ENCODE measurements at regions not wholly inside any gene's neighbourhood (a gene's known extent, or its start where the extent isn't known, plus 50 kb on each side); places are given as distances from the start of the nearest gene placed in this dataset.

- no peak for DNase-seq (ENCODE audit: low read depth in 4 of 6, low spot score in 6 of 6)
- 97% methylated on average over 2 of the region's 4 CpGs for WGBS (ENCODE audit: insufficient coverage)
- no peak overlapping the region for H3K4me3 ChIP-seq (ENCODE audit: low read depth, low read length)
- H3K4me1 ChIP-seq (ENCODE audit: control insufficient read depth, insufficient read depth, low read length) = no peaks in the 10 kb centered on the region
- H3K27me3 ChIP-seq (ENCODE audit: control insufficient read depth, insufficient read depth, low read length) = no peaks in the 10 kb centered on the region
- H3K27ac ChIP-seq (ENCODE audit: low read depth, low read length) = no peak overlapping the region
- H3K9me3 ChIP-seq (ENCODE audit: control insufficient read depth, insufficient read depth, low read length) = no peaks in the 10 kb centered on the region
- H3K36me3 ChIP-seq (ENCODE audit: control insufficient read depth, insufficient read depth, low read length) = no peaks in the 10 kb centered on the region
Measured at GRCh38 chr10:36224431-36224985, 582.4 kb upstream of the FZD8 start.

GRCh38 chr10:36221101-36221500, 579.0 kb upstream of the FZD8 start:
- Histone ChIP-seq H3K4me1 (ENCODE audit: control insufficient read depth, insufficient read depth, low read length) (no peaks in the 10 kb centered on the region), H3K4me3 (ENCODE audit: low read depth, low read length) (no peak overlapping the region), H3K27me3 (ENCODE audit: control insufficient read depth, insufficient read depth, low read length) (no peaks in the 10 kb centered on the region), H3K9me3 (ENCODE audit: control insufficient read depth, insufficient read depth, low read length) (no peaks in the 10 kb centered on the region), H3K36me3 (ENCODE audit: control insufficient read depth, insufficient read depth, low read length) (no peaks in the 10 kb centered on the region), H3K27ac (ENCODE audit: low read depth, low read length) (no peak overlapping the region)
- WGBS (ENCODE audit: insufficient coverage) = no CpG with 5 or more reads among the region's 1 CpG
- DNase-seq (ENCODE audit: low read depth in 4 of 6, low spot score in 6 of 6) = no peak

GRCh38 chr10:36220151-36220550, 578.1 kb upstream of the FZD8 start:
- H3K4me3 ChIP-seq (ENCODE audit: low read depth, low read length) = no peak overlapping the region
- WGBS (ENCODE audit: insufficient coverage) = no CpG with 5 or more reads among the region's 1 CpG
- no peaks in the 10 kb centered on the region for H3K4me1 ChIP-seq (ENCODE audit: control insufficient read depth, insufficient read depth, low read length)
- no peaks in the 10 kb centered on the region for H3K27me3 ChIP-seq (ENCODE audit: control insufficient read depth, insufficient read depth, low read length)
- no peaks in the 10 kb centered on the region for H3K36me3 ChIP-seq (ENCODE audit: control insufficient read depth, insufficient read depth, low read length)
- no peaks in the 10 kb centered on the region for H3K9me3 ChIP-seq (ENCODE audit: control insufficient read depth, insufficient read depth, low read length)
- DNase-seq (ENCODE audit: low read depth in 4 of 6, low spot score in 6 of 6) = peak in 1 of 6 donors; percentile 11
- H3K27ac ChIP-seq (ENCODE audit: low read depth, low read length) = no peak overlapping the region

GRCh38 chr10:36211856-36212255, 569.8 kb upstream of the FZD8 start:
- Histone ChIP-seq H3K4me3 (ENCODE audit: low read depth, low read length) (no peak overlapping the region), H3K9me3 (ENCODE audit: control insufficient read depth, insufficient read depth, low read length) (no peaks in the 10 kb centered on the region), H3K4me1 (ENCODE audit: control insufficient read depth, insufficient read depth, low read length) (no peaks in the 10 kb centered on the region), H3K27me3 (ENCODE audit: control insufficient read depth, insufficient read depth, low read length) (no peaks in the 10 kb centered on the region), H3K27ac (ENCODE audit: low read depth, low read length) (no peak overlapping the region), H3K36me3 (ENCODE audit: control insufficient read depth, insufficient read depth, low read length) (no peaks in the 10 kb centered on the region)
- WGBS (ENCODE audit: insufficient coverage) = 88% methylated on average over 1 of the region's 2 CpGs
- DNase-seq (ENCODE audit: low read depth in 4 of 6, low spot score in 6 of 6) = peak in 1 of 6 donors; percentile 57

- H3K27me3 ChIP-seq (ENCODE audit: control insufficient read depth, insufficient read depth, low read length) = no peaks in the 10 kb centered on the region
- no peak for DNase-seq (ENCODE audit: low read depth in 4 of 6, low spot score in 6 of 6)
- WGBS (ENCODE audit: insufficient coverage) = no CpG with 5 or more reads among the region's 5 CpGs
- no peaks in the 10 kb centered on the region for H3K9me3 ChIP-seq (ENCODE audit: control insufficient read depth, insufficient read depth, low read length)
- H3K4me3 ChIP-seq (ENCODE audit: low read depth, low read length) = no peak overlapping the region
- H3K27ac ChIP-seq (ENCODE audit: low read depth, low read length) = no peak overlapping the region
- no peaks in the 10 kb centered on the region for H3K4me1 ChIP-seq (ENCODE audit: control insufficient read depth, insufficient read depth, low read length)
- no peaks in the 10 kb centered on the region for H3K36me3 ChIP-seq (ENCODE audit: control insufficient read depth, insufficient read depth, low read length)
Measured at GRCh38 chr10:36209480-36209879, 567.4 kb upstream of the FZD8 start.

GRCh38 chr10:36202881-36203280, 560.8 kb upstream of the FZD8 start:
- no peak for DNase-seq (ENCODE audit: low read depth in 4 of 6, low spot score in 6 of 6)
- WGBS (ENCODE audit: insufficient coverage) = no CpG with 5 or more reads among the region's 1 CpG
- Histone ChIP-seq H3K27ac (ENCODE audit: low read depth, low read length) (no peak overlapping the region), H3K4me1 (ENCODE audit: control insufficient read depth, insufficient read depth, low read length) (no peaks in the 10 kb centered on the region), H3K9me3 (ENCODE audit: control insufficient read depth, insufficient read depth, low read length) (no peaks in the 10 kb centered on the region), H3K27me3 (ENCODE audit: control insufficient read depth, insufficient read depth, low read length) (no peaks in the 10 kb centered on the region), H3K4me3 (ENCODE audit: low read depth, low read length) (no peak overlapping the region), H3K36me3 (ENCODE audit: control insufficient read depth, insufficient read depth, low read length) (no peaks in the 10 kb centered on the region)

GRCh38 chr10:36200577-36200976, 558.5 kb upstream of the FZD8 start:
- H3K27me3 ChIP-seq (ENCODE audit: control insufficient read depth, insufficient read depth, low read length) = no peaks in the 10 kb centered on the region
- no peak for DNase-seq (ENCODE audit: low read depth in 4 of 6, low spot score in 6 of 6)
- no peak overlapping the region for H3K4me3 ChIP-seq (ENCODE audit: low read depth, low read length)
- H3K36me3 ChIP-seq (ENCODE audit: control insufficient read depth, insufficient read depth, low read length) = no peaks in the 10 kb centered on the region
- no peaks in the 10 kb centered on the region for H3K9me3 ChIP-seq (ENCODE audit: control insufficient read depth, insufficient read depth, low read length)
- WGBS (ENCODE audit: insufficient coverage) = no CpG with 5 or more reads among the region's 5 CpGs
- no peak overlapping the region for H3K27ac ChIP-seq (ENCODE audit: low read depth, low read length)
- no peaks in the 10 kb centered on the region for H3K4me1 ChIP-seq (ENCODE audit: control insufficient read depth, insufficient read depth, low read length)

- H3K27me3 ChIP-seq (ENCODE audit: control insufficient read depth, insufficient read depth, low read length) = no peaks in the 10 kb centered on the region
- no peak overlapping the region for H3K4me3 ChIP-seq (ENCODE audit: low read depth, low read length)
- H3K27ac ChIP-seq (ENCODE audit: low read depth, low read length) = no peak overlapping the region
- no peaks in the 10 kb centered on the region for H3K9me3 ChIP-seq (ENCODE audit: control insufficient read depth, insufficient read depth, low read length)
- no peak for DNase-seq (ENCODE audit: low read depth in 4 of 6, low spot score in 6 of 6)
- H3K36me3 ChIP-seq (ENCODE audit: control insufficient read depth, insufficient read depth, low read length) = no peaks in the 10 kb centered on the region
- no peaks in the 10 kb centered on the region for H3K4me1 ChIP-seq (ENCODE audit: control insufficient read depth, insufficient read depth, low read length)
Measured at GRCh38 chr10:36198322-36198721, 556.2 kb upstream of the FZD8 start.

GRCh38 chr10:36195364-36195763, 553.3 kb upstream of the FZD8 start:
- H3K27me3 ChIP-seq (ENCODE audit: control insufficient read depth, insufficient read depth, low read length) = no peaks in the 10 kb centered on the region
- no peak overlapping the region for H3K4me3 ChIP-seq (ENCODE audit: low read depth, low read length)
- no peak for DNase-seq (ENCODE audit: low read depth in 4 of 6, low spot score in 6 of 6)
- no peaks in the 10 kb centered on the region for H3K4me1 ChIP-seq (ENCODE audit: control insufficient read depth, insufficient read depth, low read length)
- H3K27ac ChIP-seq (ENCODE audit: low read depth, low read length) = no peak overlapping the region
- peaks cover 4% of the 10 kb centered on the region for H3K9me3 ChIP-seq (ENCODE audit: control insufficient read depth, insufficient read depth, low read length)
- H3K36me3 ChIP-seq (ENCODE audit: control insufficient read depth, insufficient read depth, low read length) = no peaks in the 10 kb centered on the region
- WGBS (ENCODE audit: insufficient coverage) = 83% methylated on average over 1 of the region's 3 CpGs

GRCh38 chr10:36194276-36194675, 552.2 kb upstream of the FZD8 start:
- Histone ChIP-seq H3K4me3 (ENCODE audit: low read depth, low read length) (no peak overlapping the region), H3K4me1 (ENCODE audit: control insufficient read depth, insufficient read depth, low read length) (no peaks in the 10 kb centered on the region), H3K36me3 (ENCODE audit: control insufficient read depth, insufficient read depth, low read length) (no peaks in the 10 kb centered on the region), H3K27me3 (ENCODE audit: control insufficient read depth, insufficient read depth, low read length) (no peaks in the 10 kb centered on the region), H3K27ac (ENCODE audit: low read depth, low read length) (no peak overlapping the region), H3K9me3 (ENCODE audit: control insufficient read depth, insufficient read depth, low read length) (peaks cover 5% of the 10 kb centered on the region)
- DNase-seq (ENCODE audit: low read depth in 4 of 6, low spot score in 6 of 6) = no peak
- WGBS (ENCODE audit: insufficient coverage) = 93% methylated on average over 2 of the region's 4 CpGs

Measured in spinal cord (tissue), 9 donors.